ENCODE measurements at regions not wholly inside any gene's neighbourhood (a gene's known extent, or its start where the extent isn't known, plus 50 kb on each side); places are given as distances from the start of the nearest gene placed in this dataset.

DNA sequence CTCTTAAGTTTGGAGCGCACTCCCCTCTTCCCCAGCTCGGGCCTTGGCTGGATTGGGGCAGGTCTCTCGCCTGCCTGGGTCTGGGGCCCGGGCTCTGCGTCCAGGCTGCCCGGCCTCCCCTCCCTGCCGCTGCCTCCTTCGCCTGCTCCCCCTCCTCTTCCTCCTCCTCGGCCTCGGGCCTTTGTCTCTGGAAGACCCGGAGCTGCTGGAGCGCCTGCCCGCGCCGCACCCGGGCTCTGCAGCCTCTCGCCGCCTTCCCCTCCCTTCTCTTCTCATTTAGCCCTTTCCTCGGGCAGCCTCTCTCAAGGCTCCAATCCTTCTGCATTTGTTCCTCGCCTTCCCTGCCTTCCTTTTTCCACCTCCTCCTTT is 218.5 kb downstream of the C9orf50 start:
- TF ChIP-seq, protein P1, sequence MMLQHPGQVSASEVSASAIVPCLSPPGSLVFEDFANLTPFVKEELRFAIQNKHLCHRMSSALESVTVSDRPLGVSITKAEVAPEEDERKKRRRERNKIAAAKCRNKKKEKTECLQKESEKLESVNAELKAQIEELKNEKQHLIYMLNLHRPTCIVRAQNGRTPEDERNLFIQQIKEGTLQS (IDR thresholded peaks at IDR 0.05) = no peak
- TF ChIP-seq, protein P2, sequence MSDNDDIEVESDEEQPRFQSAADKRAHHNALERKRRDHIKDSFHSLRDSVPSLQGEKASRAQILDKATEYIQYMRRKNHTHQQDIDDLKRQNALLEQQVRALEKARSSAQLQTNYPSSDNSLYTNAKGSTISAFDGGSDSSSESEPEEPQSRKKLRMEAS (IDR thresholded peaks at IDR 0.05) = no peak
- no peak for TF ChIP-seq TAF1 (conservative IDR thresholded peaks at IDR 0.05)
